Retinal pigment epithelial cell (primary cell): ENCODE measurements at regions not wholly inside any gene's neighbourhood (a gene's known extent, or its start where the extent isn't known, plus 50 kb on each side); places are given as distances from the start of the nearest gene placed in this dataset.

Experiments
- DNase-seq: peaks from one replicate; pipeline ENCODE4 v3.0.0-alpha.2; 2010; ENCODE audit warnings: low read depth
- H3K4me3 ChIP-seq: 2 replicates; pipeline ENCODE4 v1.5.1; 2011; ENCODE audit warnings: mild to moderate bottlenecking, low read length, control low read depth, moderate library complexity
- TF ChIP-seq, protein P1 (sequence below): conservative IDR thresholded peaks from 2 replicates; pipeline ENCODE4 v1.5.1; 2011; ENCODE audit warnings: low read depth, low read length, control low read depth, inconsistent platforms

DNA sequence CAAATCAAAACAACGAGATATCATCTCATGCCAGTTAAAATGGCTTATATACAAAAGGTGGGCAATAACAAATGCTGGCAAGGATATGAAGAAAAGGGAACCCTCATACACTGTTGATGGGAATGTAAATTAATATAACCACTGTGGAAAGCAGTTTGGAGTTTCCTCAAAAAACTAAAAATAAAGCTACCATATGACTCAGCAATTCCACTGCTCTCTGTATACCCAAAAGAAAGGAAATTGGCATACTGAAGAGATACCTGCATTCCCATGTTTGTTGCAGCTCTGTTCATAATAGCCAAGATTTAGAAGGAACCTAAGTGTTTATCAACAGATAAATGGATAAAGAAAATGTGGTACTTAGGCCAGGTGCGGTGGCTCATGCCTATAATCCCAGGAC is 124.8 kb downstream of the MSTN start:
- no peak for DNase-seq
- no peak overlapping the region for H3K4me3 ChIP-seq
- TF ChIP-seq, protein P1, sequence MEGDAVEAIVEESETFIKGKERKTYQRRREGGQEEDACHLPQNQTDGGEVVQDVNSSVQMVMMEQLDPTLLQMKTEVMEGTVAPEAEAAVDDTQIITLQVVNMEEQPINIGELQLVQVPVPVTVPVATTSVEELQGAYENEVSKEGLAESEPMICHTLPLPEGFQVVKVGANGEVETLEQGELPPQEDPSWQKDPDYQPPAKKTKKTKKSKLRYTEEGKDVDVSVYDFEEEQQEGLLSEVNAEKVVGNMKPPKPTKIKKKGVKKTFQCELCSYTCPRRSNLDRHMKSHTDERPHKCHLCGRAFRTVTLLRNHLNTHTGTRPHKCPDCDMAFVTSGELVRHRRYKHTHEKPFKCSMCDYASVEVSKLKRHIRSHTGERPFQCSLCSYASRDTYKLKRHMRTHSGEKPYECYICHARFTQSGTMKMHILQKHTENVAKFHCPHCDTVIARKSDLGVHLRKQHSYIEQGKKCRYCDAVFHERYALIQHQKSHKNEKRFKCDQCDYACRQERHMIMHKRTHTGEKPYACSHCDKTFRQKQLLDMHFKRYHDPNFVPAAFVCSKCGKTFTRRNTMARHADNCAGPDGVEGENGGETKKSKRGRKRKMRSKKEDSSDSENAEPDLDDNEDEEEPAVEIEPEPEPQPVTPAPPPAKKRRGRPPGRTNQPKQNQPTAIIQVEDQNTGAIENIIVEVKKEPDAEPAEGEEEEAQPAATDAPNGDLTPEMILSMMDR: no peak

DNA sequence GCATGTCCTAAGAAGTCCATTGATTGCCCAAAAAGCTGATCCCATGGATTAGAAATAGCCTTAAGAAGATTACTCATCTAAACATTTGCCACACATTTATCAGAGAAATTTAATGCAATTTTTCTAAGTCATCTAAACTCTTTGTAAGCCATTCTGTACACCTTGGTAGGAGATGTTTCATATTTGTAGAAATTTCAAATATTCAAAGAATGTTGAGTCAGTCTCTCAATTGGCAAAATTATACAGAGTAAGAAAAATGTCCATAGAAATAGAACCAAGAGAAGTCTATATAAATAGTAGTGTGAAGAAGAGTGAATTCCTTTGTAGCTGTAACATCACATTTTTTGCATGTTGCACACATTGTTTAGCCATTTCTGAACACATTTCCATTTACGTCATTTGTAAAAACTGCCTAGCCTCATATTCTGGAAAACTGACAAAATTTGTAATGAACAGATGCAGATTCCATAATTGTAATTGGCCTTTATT is 128.6 kb downstream of the MSTN start:
- TF ChIP-seq, protein P1: no peak
- DNase-seq: peak; percentile 51
- H3K4me3 ChIP-seq: no peak overlapping the region

DNA sequence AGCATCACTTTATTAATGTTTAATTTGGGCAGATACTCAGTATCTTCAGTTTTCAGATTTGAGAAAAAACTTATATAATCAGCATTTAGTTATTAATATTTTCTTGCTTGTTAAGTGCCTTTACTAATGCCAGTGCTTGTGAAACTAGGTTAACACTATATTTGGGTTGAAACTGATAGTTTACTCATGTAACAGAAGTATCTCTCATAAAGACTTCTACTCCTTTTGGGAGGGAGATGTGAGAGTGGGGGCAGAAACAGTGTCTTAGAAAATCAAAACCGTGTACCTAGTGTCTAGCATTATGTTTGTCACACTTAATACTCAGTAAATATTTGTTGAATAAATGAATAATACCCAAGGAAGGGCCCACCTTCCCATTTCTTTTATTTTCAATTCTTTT is 129.5 kb downstream of the MSTN start:
- DNase-seq: no peak
- TF ChIP-seq, protein P1: no peak
- H3K4me3 ChIP-seq: no peak overlapping the region

DNA sequence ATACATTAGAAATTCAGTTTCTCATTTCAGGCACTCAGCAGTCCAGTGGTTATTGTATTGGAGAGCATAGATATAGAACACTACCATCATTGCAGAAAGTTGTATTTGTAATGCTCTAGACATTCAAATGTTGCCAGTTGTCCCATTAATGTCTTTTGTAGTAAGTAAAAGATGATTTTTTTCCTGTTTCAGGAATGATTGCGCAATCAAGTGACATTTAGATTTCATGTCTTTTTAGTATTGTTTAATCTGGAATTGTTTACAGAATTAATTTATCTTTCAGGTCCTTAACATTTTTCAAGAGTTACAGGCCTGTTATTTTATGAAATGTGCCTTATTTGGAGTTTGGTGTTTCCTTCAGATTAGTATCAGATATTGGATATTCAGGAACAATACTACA is 134.7 kb downstream of the MSTN start:
- DNase-seq: no peak
- TF ChIP-seq, protein P1: no peak
- no peak overlapping the region for H3K4me3 ChIP-seq
